K562 (cell line): ENCODE measurements at regions not wholly inside any gene's neighbourhood (a gene's known extent, or its start where the extent isn't known, plus 50 kb on each side); places are given as distances from the start of the nearest gene placed in this dataset.

Experiments
- ATAC-seq: fragments of 200-7000 bp; cut with Tn5 transposase; 3 replicates; pipeline ENCODE4 v1.9.1; 2020; ENCODE audit warnings: moderate library complexity
- BruUV-seq: library from RNA; stranded (reverse); fragments of 400-500 nt; replicated peaks from 2 replicates; lab custom pipeline; 2021; lab: Mats Ljungman, UMichigan
- CTCF ChIA-PET: fragments of 300-600 bp; formaldehyde crosslinking; extraction: SDS; loops from one replicate; lab custom pipeline; 2021; ENCODE audit warnings: low intra/inter-chr PET ratio; lab: Yijun Ruan, JAX
- POLR2A ChIA-PET: fragments of 300-600, 350-650 bp; sonication (Branson Sonifier 250); formaldehyde crosslinking; extraction: SDS; loops from one replicate; lab custom pipeline; 2021; ENCODE audit warnings: antibody characterized with exemption, inconsistent platforms; lab: Yijun Ruan, JAX
- DNase-seq, 4 experiments: peaks; one replicate each; pipeline versions ENCODE4 v3.0.0 to v3.0.0-alpha.2; 2011 to 2018; ENCODE audit warnings: low spot score in 3 of 4, mixed read lengths in 3 of 4; ENCODE audit errors: extremely low read depth in 1 of 4
- FAIRE-seq: peaks from 2 replicates; lab custom pipeline; 2011; peaks lifted over from hg19 to GRCh38; lab: Jason Lieb, UNC
- H2AFZ ChIP-seq: 2 replicates; pipeline ENCODE4 v1.6.0; 2011; ENCODE audit warnings: low read depth, low read length, control low read depth, inconsistent platforms
- H3K27ac ChIP-seq: fragments of 200-600 bp; 3 replicates; pipeline ENCODE4 v1.8.0; 2011; ENCODE audit warnings: low read depth, mild to moderate bottlenecking, control low read depth, inconsistent platforms, low read length, moderate library complexity, mixed read lengths; ENCODE audit errors: extremely low read depth
- H3K27me3 ChIP-seq, 2 experiments: fragments of 300-600 bp in 1 of 2; 2 replicates in 1 of 2; 3 replicates in 1 of 2; pipeline versions ENCODE4 v1.6.0 to v1.8.0; 2011; ENCODE audit warnings: inconsistent platforms in 2 of 2, low read length in 2 of 2, mild to moderate bottlenecking in 1 of 2, mixed read lengths in 1 of 2, moderate library complexity in 1 of 2; ENCODE audit not compliant: control insufficient read depth in 2 of 2, insufficient read depth in 2 of 2
- H3K36me3 ChIP-seq: fragments of 300-600 bp; 3 replicates; pipeline ENCODE4 v1.8.0; 2011; ENCODE audit warnings: mild to moderate bottlenecking, low read length, inconsistent platforms; ENCODE audit not compliant: control insufficient read depth, insufficient read depth
- H3K4me1 ChIP-seq, 2 experiments: fragments of 200-600 bp in 1 of 2; replicated peaks in 1 of 2; 2 replicates in 1 of 2; 3 replicates in 1 of 2; pipeline versions ENCODE4 v1.5.1 to v1.8.0; 2011; ENCODE audit warnings: inconsistent platforms in 2 of 2, low read length in 2 of 2, mild to moderate bottlenecking in 1 of 2, mixed read lengths in 1 of 2, moderate library complexity in 1 of 2; ENCODE audit not compliant: control insufficient read depth in 2 of 2, insufficient read depth in 2 of 2
- H3K4me2 ChIP-seq: 2 replicates; pipeline ENCODE4 v1.6.1; 2011; ENCODE audit warnings: low read length, control low read depth, inconsistent platforms, mixed read lengths; ENCODE audit not compliant: insufficient read depth
- H3K4me3 ChIP-seq: fragments of 200-600 bp; sonication (generic), shearing (Covaris generic); 2 replicates; pipeline ENCODE4 v1.5.1; 2016; ENCODE audit warnings: control low read depth, inconsistent platforms
- H3K79me2 ChIP-seq: fragments of 200-600 bp; 3 replicates; pipeline ENCODE4 v1.8.0; 2011; ENCODE audit warnings: low read length, inconsistent platforms; ENCODE audit not compliant: control insufficient read depth, insufficient read depth
- H3K9ac ChIP-seq, 2 experiments: 2 replicates each; pipeline versions ENCODE4 v1.6.0 to v1.6.1; 2011; ENCODE audit warnings: low read depth in 2 of 2, low read length in 2 of 2, control low read depth in 1 of 2, inconsistent platforms in 1 of 2, mild to moderate bottlenecking in 1 of 2, mixed read lengths in 1 of 2; ENCODE audit not compliant: insufficient read depth in 1 of 2
- H3K9me1 ChIP-seq: one replicate; pipeline ENCODE4 v1.6.0; 2011; ENCODE audit warnings: inconsistent platforms, mild to moderate bottlenecking, low read length, moderate library complexity; ENCODE audit not compliant: control insufficient read depth, insufficient read depth
- H3K9me3 ChIP-seq: replicated peaks from 2 replicates; pipeline ENCODE4 v1.5.1; 2011; ENCODE audit warnings: low read depth, low read length, inconsistent platforms; ENCODE audit not compliant: control insufficient read depth, insufficient read depth
- H4K20me1 ChIP-seq: replicated peaks from 2 replicates; pipeline ENCODE4 v1.6.1; 2011; ENCODE audit warnings: low read length, inconsistent platforms, mixed read lengths; ENCODE audit not compliant: control insufficient read depth, insufficient read depth
- ETV5 ChIP-seq: sonication (generic); formaldehyde crosslinking; IDR thresholded peaks from 2 replicates; pipeline ENCODE4 v1.4.0; 2020; ENCODE audit warnings: low read depth, mild to moderate bottlenecking, missing genetic modification reagents
- HMGN3 ChIP-seq: IDR thresholded peaks from 2 replicates; pipeline ENCODE4 v1.6.1; 2011; ENCODE audit warnings: borderline replicate concordance, low read depth, mild to moderate bottlenecking, mixed read lengths, low read length; ENCODE audit not compliant: insufficient read length; ENCODE audit errors: extremely low read depth
- ID3 ChIP-seq, 2 experiments: fragments of 250-450 bp in 1 of 2; fragments of 450-650 bp in 1 of 2; sonication (Bioruptor Pico) in 1 of 2; IDR thresholded peaks; 2 replicates each; pipeline versions ENCODE4 v1.6.1 to v1.8.0; 2016 to 2021; ENCODE audit warnings: mild to moderate bottlenecking in 2 of 2, moderate library complexity in 2 of 2, missing compliant biosample characterization in 1 of 2, missing genetic modification characterization in 1 of 2
- KAT2B ChIP-seq: IDR thresholded peaks from one replicate; pipeline ENCODE4 v1.6.1; 2012; ENCODE audit warnings: low read depth, mild to moderate bottlenecking, control low read depth, inconsistent platforms, low read length, moderate library complexity
- KLF1 ChIP-seq: fragments of 450-650 bp; IDR thresholded peaks from 2 replicates; pipeline ENCODE4 v1.6.1; 2016; ENCODE audit warnings: missing genetic modification characterization, missing compliant biosample characterization
- MAFK ChIP-seq: IDR thresholded peaks from 2 replicates; pipeline ENCODE4 v1.6.1; 2011; ENCODE audit warnings: low read length, improper control_type of control experiment
- PHF21A ChIP-seq: fragments of 450-650 bp; IDR thresholded peaks from 2 replicates; pipeline ENCODE4 v1.6.1; 2017; ENCODE audit warnings: low read depth, borderline replicate concordance
- PPARD ChIP-seq: fragments of 250-450 bp; sonication (Bioruptor Pico); IDR thresholded peaks from 2 replicates; pipeline ENCODE4 v1.8.0; 2022; ENCODE audit warnings: inconsistent platforms, mild to moderate bottlenecking, moderate library complexity
- ZC3H4 ChIP-seq: sonication (generic); formaldehyde crosslinking; IDR thresholded peaks from 2 replicates; pipeline ENCODE4 v1.9.0; 2021; ENCODE audit warnings: missing genetic modification reagents, borderline replicate concordance
- ZNF311 ChIP-seq: fragments of 250-450 bp; sonication (Bioruptor Pico); IDR thresholded peaks from 2 replicates; pipeline ENCODE4 v1.4.0; 2020; ENCODE audit warnings: mild to moderate bottlenecking, moderate library complexity
- WGBS: fragments of 100-300 bp; shearing (Covaris generic); methylation state at CpG from one replicate; pipeline ENCODE4 v1.1.6; 2016; ENCODE audit warnings: low coverage, mixed read lengths; ENCODE audit not compliant: insufficient coverage; ENCODE audit errors: missing lambda C conversion rate; 5-methylcytosine and 5-hydroxymethylcytosine counted together
- in situ Hi-C: fragments of 300-500 bp; cut with MboI; formaldehyde crosslinking; loops from 4 replicates; pipeline ENCODE4 v1.15.0; 2018; ENCODE audit warnings: inconsistent platforms, mixed read lengths
- intact Hi-C: fragments of 100-400 bp; cut with micrococcal nuclease; formaldehyde crosslinking; loops from 2 replicates; pipeline ENCODE4 v1.14.2; 2022

- WGBS: 0% methylated on average over 14 of the region's 14 CpGs
- CTCF ChIA-PET: no interaction called here
These were observed 100.1 kb upstream of the IGSF21 start for GRCh38 chr1:18007391-18008041.

More at GRCh38 chr1:18007391-18008041, 100.1 kb upstream of the IGSF21 start:
- no peaks in the 10 kb centered on the region for H3K36me3 ChIP-seq
- no TSS peak for BruUV-seq
- intact Hi-C loops: no loop called here
- POLR2A ChIA-PET: interaction anchor here (0.6 kb wide), 1 partner anchor 323 kb away, joined by 3 read pairs; no protein-coding TSS in a partner anchor
- no peak overlapping the region for H3K4me2 ChIP-seq
- no peak for ATAC-seq
- TF ChIP-seq ETV5 (no peak), MAFK (no peak), ZNF311 (CRISPR knock-in tag) (no peak), KLF1 (tag) (no peak), PHF21A (no peak), PPARD (no peak), HMGN3 (no peak), ID3 (CRISPR knock-in tag; IDR thresholded peaks at IDR 0.05) (no peak), ID3 (tag; IDR thresholded peaks at IDR 0.05) (no peak), KAT2B (no peak), ZC3H4 (CRISPR knock-in tag) (no peak)
- TF ChIP-seq, all 486 proteins: peak for 0
- H4K20me1 ChIP-seq: no peaks in the 10 kb centered on the region
- peaks cover 0 to 14% of the 10 kb centered on the region in 2 experiments; a peak in 1 of 5 replicates for H3K27me3 ChIP-seq
- FAIRE-seq: no peak
- H3K9me3 ChIP-seq: no peaks in the 10 kb centered on the region
- peaks cover 3% of the 10 kb centered on the region for H3K9me1 ChIP-seq
- H3K27ac ChIP-seq: no peak overlapping the region
- no peaks in the 10 kb centered on the region for H3K4me1 ChIP-seq
- in situ Hi-C loops: no loop called here
- no peak overlapping the region for H3K9ac ChIP-seq
- no peaks in the 10 kb centered on the region for H3K79me2 ChIP-seq
- no peak overlapping the region for H3K4me3 ChIP-seq
- no peak for DNase-seq
- no peak overlapping the region for H2AFZ ChIP-seq
